ENCODE measurements at regions not wholly inside any gene's neighbourhood (a gene's known extent, or its start where the extent isn't known, plus 50 kb on each side); places are given as distances from the start of the nearest gene placed in this dataset.

DNA sequence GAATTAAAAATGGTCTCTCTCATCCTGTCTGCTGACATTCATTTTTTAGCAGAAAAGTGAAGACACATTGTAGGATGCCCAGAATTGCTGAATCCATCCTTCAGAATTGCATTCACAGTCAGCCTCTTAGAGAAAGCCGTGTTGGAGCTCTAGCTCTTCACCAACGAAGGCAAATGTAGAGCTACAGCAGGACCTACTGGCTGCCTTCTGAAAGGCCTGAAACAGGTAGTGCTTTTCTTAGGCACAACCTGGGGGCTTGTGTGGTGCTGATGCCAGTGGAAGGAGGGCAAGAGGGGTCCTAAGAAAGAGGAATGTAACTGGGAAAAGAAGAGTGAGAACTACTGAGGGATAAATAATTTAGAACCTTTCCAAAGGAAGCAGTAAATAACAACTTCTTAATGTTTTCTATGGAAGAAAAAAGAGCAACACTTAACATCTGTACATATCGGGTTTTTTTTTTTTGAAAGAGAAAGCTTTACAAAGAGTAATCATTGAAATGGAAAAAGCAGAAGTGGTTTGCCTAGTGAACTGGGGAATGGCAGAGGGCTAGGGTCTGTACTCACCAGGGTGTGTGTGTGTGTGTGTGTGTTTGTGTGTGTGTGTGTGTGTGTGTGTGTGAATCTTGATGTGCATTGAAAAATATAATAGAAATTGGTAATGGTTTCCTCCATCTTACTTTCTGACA lies 297.8 kb downstream of the SATB1 start:
- intact Hi-C loops (cut with DNase I) = no loop called here
- no peak for TF ChIP-seq POLR2A (IDR thresholded peaks at IDR 0.05)
- TF ChIP-seq, protein P1, sequence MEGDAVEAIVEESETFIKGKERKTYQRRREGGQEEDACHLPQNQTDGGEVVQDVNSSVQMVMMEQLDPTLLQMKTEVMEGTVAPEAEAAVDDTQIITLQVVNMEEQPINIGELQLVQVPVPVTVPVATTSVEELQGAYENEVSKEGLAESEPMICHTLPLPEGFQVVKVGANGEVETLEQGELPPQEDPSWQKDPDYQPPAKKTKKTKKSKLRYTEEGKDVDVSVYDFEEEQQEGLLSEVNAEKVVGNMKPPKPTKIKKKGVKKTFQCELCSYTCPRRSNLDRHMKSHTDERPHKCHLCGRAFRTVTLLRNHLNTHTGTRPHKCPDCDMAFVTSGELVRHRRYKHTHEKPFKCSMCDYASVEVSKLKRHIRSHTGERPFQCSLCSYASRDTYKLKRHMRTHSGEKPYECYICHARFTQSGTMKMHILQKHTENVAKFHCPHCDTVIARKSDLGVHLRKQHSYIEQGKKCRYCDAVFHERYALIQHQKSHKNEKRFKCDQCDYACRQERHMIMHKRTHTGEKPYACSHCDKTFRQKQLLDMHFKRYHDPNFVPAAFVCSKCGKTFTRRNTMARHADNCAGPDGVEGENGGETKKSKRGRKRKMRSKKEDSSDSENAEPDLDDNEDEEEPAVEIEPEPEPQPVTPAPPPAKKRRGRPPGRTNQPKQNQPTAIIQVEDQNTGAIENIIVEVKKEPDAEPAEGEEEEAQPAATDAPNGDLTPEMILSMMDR (IDR thresholded peaks at IDR 0.05) = no peak
- ATAC-seq (no peak), DNase-seq (no peak)
- no peaks in the 10 kb centered on the region for H3K27me3 ChIP-seq
- no peak overlapping the region for H3K27ac ChIP-seq
- 51 to 61% methylated on average over 3 of the region's 3 CpGs for WGBS, 2 donors
- no peaks in the 10 kb centered on the region for H3K36me3 ChIP-seq (replicated peaks in 1 of 2; ENCODE audit: insufficient read depth in 1 of 2, low read depth in 2 of 2)
- no peaks in the 10 kb centered on the region for H3K4me1 ChIP-seq
- H3K4me3 ChIP-seq = no peak overlapping the region
- H3K9me3 ChIP-seq = no peaks in the 10 kb centered on the region

DNA sequence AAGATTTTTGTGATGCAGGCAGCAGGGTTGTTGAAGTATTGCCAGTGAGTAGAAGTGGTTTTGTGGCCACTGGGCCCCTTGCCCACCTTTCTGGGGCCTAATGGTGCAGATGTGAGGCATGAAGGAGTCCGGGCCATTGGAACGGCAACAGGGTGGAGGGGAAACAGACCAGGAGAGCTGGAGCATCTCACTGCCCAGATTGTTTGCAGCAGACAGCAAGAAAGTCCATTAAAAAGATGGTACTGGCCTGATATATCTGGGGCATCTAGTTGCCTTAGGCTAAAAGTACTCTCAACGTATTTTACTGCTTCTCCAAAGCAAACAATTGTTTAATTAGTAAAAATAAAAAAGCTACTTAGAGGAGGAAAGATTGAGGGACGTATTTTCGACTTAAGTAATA lies 298.4 kb downstream of the SATB1 start:
- no peaks in the 10 kb centered on the region for H3K9me3 ChIP-seq
- no peak overlapping the region for H3K27ac ChIP-seq
- H3K27me3 ChIP-seq = no peaks in the 10 kb centered on the region
- 73 to 74% methylated on average over 5 of the region's 5 CpGs for WGBS, 2 donors
- H3K4me3 ChIP-seq = no peak overlapping the region
- no peak for DNase-seq
- TF ChIP-seq POLR2A (IDR thresholded peaks at IDR 0.05) = no peak
- TF ChIP-seq, protein P1 (IDR thresholded peaks at IDR 0.05) = no peak
- H3K36me3 ChIP-seq (replicated peaks in 1 of 2; ENCODE audit: insufficient read depth in 1 of 2, low read depth in 2 of 2) = no peaks in the 10 kb centered on the region
- ATAC-seq = no peak
- no peaks in the 10 kb centered on the region for H3K4me1 ChIP-seq
- intact Hi-C loops (cut with DNase I) = no loop called here

DNA sequence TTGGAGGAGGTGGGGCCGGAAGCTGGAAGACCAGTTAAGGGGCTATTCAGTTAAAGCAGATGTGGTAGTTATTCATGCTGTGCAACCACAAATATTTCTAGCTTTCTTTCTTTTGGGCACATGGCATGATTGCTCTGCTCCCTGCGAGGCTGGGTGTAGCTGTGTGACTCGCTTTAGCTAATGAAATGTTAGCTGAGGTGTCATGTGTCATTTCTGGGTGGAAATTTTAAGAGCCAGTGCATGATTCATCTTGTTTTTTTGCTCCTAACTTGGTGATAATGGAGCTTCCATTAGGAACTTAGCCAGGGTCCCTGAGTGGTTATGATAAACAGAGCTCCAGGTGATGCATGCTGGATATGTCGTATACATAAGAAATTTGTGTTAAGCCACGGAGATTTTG lies 300.6 kb downstream of the SATB1 start:
- TF ChIP-seq, protein P1 (IDR thresholded peaks at IDR 0.05) = no peak
- TF ChIP-seq POLR2A (IDR thresholded peaks at IDR 0.05) = no peak
- no peak overlapping the region for H3K27ac ChIP-seq
- intact Hi-C loops (cut with DNase I) = no loop called here
- no peaks in the 10 kb centered on the region for H3K9me3 ChIP-seq
- no peaks in the 10 kb centered on the region for H3K27me3 ChIP-seq
- no peak for DNase-seq
- WGBS, 2 donors = 82 to 83% methylated on average over 5 of the region's 5 CpGs
- no peak overlapping the region for H3K4me3 ChIP-seq
- H3K4me1 ChIP-seq = no peaks in the 10 kb centered on the region
- ATAC-seq = no peak
- no peaks in the 10 kb centered on the region for H3K36me3 ChIP-seq (replicated peaks in 1 of 2; ENCODE audit: insufficient read depth in 1 of 2, low read depth in 2 of 2)

DNA sequence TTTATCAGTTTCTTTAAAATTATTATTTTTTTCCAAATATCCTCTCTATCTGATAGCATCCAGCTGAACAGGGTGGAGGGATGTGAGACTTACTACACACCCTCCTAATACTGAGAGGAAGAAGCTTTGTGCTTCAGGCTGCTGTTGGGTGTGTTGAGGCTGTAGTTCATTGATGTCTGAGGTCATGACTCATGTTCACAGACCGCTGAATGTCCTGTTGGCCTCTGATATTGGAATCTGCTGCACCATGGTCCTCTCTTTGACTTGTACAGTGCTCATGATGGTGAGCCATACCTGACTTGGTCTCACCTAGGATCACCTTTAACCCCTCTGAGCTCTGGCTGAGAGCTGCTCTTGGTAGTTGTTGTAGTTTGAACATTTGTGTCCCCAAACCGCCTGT lies 302.9 kb downstream of the SATB1 start:
- TF ChIP-seq, protein P1 (IDR thresholded peaks at IDR 0.05) = no peak
- no peak for TF ChIP-seq POLR2A (IDR thresholded peaks at IDR 0.05)
- WGBS, 2 donors = 68 to 76% methylated on average over 2 of the region's 2 CpGs
- no peak overlapping the region for H3K4me3 ChIP-seq
- H3K27ac ChIP-seq = no peak overlapping the region
- intact Hi-C loops (cut with DNase I) = no loop called here
- no peaks in the 10 kb centered on the region for H3K27me3 ChIP-seq
- H3K9me3 ChIP-seq = no peaks in the 10 kb centered on the region
- ATAC-seq (no peak), DNase-seq (no peak)
- no peaks in the 10 kb centered on the region for H3K4me1 ChIP-seq
- no peaks in the 10 kb centered on the region for H3K36me3 ChIP-seq (replicated peaks in 1 of 2; ENCODE audit: insufficient read depth in 1 of 2, low read depth in 2 of 2)

DNA sequence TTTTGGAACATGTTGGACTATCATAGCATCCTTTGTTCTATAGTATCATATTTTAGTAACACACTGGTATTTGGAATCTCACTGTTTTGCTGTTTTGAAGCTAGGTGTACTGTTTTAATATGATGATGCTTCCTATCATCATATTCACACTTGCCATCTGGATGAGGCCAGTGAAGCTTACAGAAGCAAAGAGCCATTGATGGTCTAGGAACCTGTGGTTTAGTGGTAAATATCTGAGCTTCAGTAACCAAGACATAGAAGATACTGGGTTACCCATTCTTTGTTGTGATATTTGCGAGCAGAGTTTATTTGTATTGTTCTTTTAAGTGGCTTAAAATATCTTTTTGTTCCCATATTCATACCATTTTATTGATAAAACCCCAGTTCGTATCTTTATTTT lies 304.1 kb downstream of the SATB1 start:
- Histone ChIP-seq H3K27ac (no peak overlapping the region), H3K36me3 (replicated peaks in 1 of 2; ENCODE audit: insufficient read depth in 1 of 2, low read depth in 2 of 2) (no peaks in the 10 kb centered on the region), H3K27me3 (no peaks in the 10 kb centered on the region), H3K9me3 (no peaks in the 10 kb centered on the region), H3K4me3 (no peak overlapping the region), H3K4me1 (no peaks in the 10 kb centered on the region)
- intact Hi-C loops (cut with DNase I) = no loop called here
- ATAC-seq = no peak
- no peak for DNase-seq
- TF ChIP-seq, protein P1 (IDR thresholded peaks at IDR 0.05) = no peak
- no peak for TF ChIP-seq POLR2A (IDR thresholded peaks at IDR 0.05)
- whole genome bisulfite sequencing, 2 donors = 74 to 86% methylated on average over 2 of the region's 2 CpGs
